ENCODE measurements at regions not wholly inside any gene's neighbourhood (a gene's known extent, or its start where the extent isn't known, plus 50 kb on each side); places are given as distances from the start of the nearest gene placed in this dataset.
A peak's percentile ranks its signal among the peaks of the same experiment; 100 is the strongest.
"Not testable (repeated sequence)": the region's sequence is repeated elsewhere in the genome, so short reads cannot be mapped to it uniquely, and the experiment has no call there.

DNA sequence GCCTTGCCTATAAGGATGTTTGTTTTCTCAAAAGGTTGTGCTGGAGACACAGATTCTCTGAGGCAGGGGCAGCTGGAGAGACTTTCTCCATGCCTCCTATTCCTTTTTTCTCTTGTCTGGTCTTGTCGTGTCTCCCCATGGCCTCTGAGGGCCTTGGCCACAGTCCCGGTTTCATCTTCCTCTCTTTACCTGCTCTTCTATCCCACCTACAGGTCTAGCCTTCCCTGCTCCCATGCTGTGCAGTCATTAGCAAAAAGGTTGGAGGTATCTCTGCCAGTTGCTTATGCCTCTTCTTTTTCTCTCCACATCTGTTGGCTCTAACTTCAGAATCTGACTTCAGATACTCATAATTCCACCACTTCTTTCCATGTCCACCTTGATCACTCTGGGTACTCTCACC is 191.1 kb downstream of the IL20RB start:
- H3K27me3 ChIP-seq, result no peaks in the 10 kb centered on the region
- no peaks in the 10 kb centered on the region for H3K9me3 ChIP-seq
- H3K36me3 ChIP-seq, result no peaks in the 10 kb centered on the region
- TF ChIP-seq, protein P1, sequence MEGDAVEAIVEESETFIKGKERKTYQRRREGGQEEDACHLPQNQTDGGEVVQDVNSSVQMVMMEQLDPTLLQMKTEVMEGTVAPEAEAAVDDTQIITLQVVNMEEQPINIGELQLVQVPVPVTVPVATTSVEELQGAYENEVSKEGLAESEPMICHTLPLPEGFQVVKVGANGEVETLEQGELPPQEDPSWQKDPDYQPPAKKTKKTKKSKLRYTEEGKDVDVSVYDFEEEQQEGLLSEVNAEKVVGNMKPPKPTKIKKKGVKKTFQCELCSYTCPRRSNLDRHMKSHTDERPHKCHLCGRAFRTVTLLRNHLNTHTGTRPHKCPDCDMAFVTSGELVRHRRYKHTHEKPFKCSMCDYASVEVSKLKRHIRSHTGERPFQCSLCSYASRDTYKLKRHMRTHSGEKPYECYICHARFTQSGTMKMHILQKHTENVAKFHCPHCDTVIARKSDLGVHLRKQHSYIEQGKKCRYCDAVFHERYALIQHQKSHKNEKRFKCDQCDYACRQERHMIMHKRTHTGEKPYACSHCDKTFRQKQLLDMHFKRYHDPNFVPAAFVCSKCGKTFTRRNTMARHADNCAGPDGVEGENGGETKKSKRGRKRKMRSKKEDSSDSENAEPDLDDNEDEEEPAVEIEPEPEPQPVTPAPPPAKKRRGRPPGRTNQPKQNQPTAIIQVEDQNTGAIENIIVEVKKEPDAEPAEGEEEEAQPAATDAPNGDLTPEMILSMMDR (IDR thresholded peaks at IDR 0.05), result no peak
- TF ChIP-seq POLR2A (IDR thresholded peaks at IDR 0.05), result no peak
- H3K4me1 ChIP-seq, result no peaks in the 10 kb centered on the region
- whole genome bisulfite sequencing, 2 donors, result 24 to 26% methylated on average over 2 of the region's 2 CpGs
- no peak overlapping the region for H3K4me3 ChIP-seq
- no peak for ATAC-seq (ENCODE audit: low FRiP score in 2 of 2)
- DNase-seq, result no peak
- no peak overlapping the region for H3K27ac ChIP-seq

DNA sequence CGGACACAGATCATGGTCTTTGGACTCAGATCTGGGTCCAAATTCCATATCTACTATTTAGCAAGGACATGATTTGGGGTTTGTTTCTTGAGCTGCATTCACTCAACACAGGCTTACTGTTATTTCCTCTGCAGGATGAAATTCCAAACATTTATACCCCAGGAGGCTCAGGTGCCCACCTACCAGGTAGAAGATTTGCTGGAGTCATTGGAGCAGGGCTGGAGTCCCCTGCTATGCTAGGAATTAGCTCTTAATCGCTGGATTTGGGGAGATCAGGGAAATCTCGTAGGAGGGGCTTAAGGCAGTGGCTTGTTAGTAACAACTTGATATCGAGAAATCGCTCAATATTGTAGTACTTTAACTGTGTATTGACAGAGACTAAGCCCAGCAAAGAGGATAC is 193.0 kb downstream of the IL20RB start:
- no peaks in the 10 kb centered on the region for H3K4me1 ChIP-seq
- no peaks in the 10 kb centered on the region for H3K36me3 ChIP-seq
- H3K27ac ChIP-seq, result no peak overlapping the region
- no peak for ATAC-seq (ENCODE audit: low FRiP score in 2 of 2)
- 78 to 84% methylated on average over 5 of the region's 5 CpGs for WGBS, 2 donors
- no peak for DNase-seq
- no peak overlapping the region for H3K4me3 ChIP-seq
- H3K27me3 ChIP-seq, result no peaks in the 10 kb centered on the region
- no peaks in the 10 kb centered on the region for H3K9me3 ChIP-seq
- TF ChIP-seq, protein P1 (IDR thresholded peaks at IDR 0.05), result no peak
- TF ChIP-seq POLR2A (IDR thresholded peaks at IDR 0.05) (no peak), POLR2AphosphoS5 (IDR thresholded peaks at IDR 0.05) (no peak), EP300 (IDR thresholded peaks at IDR 0.05) (no peak)

DNA sequence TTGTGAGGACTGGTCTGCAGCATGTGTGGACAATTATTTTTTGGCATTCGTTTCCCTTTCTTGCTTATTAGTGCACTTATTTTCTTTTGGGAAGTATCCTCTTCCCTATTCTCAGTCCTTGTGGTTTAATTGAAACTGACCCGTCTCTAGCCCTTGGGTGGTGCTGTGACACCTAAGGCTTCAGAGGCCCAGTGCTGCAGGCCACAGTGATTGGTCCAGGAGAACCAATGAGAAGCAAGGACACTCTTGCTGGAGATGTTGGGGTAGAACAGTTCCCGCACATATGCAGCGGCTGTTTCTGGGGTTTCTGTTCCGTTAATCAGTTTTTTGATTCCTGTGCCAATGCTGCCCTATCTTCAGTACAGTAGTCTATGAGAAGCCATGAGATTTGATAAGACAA is 195.3 kb downstream of the IL20RB start:
- H3K36me3 ChIP-seq; ATAC-seq (ENCODE audit: low FRiP score in 2 of 2); H3K4me1 ChIP-seq; H3K9me3 ChIP-seq; DNase-seq; H3K4me3 ChIP-seq; H3K27ac ChIP-seq; H3K27me3 ChIP-seq: not testable (repeated sequence)
- 89 to 94% methylated on average over 5 of the region's 5 CpGs for WGBS, 2 donors

DNA sequence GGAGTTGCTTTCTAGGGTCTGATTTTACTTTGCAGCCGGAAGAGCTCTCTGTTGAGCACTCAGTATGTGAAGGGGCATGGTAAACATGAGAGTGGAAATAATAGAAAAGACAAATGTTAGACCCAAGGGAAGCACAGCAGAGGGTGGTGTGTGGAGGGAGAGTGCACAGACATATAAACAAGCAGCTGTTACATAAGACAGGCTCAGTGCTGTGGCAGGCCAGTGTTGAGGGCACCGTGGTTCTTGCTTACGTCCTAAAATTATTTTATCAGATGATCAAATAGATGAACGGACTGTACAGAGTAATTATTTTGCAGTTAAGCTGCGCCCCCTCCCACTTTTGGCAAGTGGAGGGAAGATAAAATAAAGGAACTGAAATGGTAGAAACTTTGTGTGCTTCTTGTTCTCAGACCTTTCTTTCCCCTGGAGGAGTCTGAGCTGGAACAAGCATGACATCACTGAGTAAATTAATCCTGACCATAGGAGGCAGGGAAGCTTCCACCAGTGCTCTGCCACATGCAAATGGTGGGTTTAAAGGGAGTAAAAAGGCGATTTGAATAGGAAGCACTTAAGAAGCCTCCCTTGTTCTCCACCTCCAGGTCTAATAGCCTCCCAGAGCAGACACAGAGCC is 205.6 kb downstream of the IL20RB start:
- DNase-seq (no peak), ATAC-seq (ENCODE audit: low FRiP score in 2 of 2) (peak in 1 of 2 donors; percentile 79)
- Histone ChIP-seq H3K36me3 (no peaks in the 10 kb centered on the region), H3K27me3 (no peaks in the 10 kb centered on the region), H3K4me1 (no peaks in the 10 kb centered on the region), H3K4me3 (no peak overlapping the region), H3K27ac (no peak overlapping the region), H3K9me3 (no peaks in the 10 kb centered on the region)
- TF ChIP-seq EP300 (IDR thresholded peaks at IDR 0.05), result no peak
- TF ChIP-seq, protein P1 (IDR thresholded peaks at IDR 0.05), result no peak
- TF ChIP-seq POLR2AphosphoS5 (IDR thresholded peaks at IDR 0.05), result no peak
- TF ChIP-seq POLR2A (IDR thresholded peaks at IDR 0.05), result no peak
- WGBS, 2 donors, result 18 to 24% methylated on average over 6 of the region's 6 CpGs

DNA sequence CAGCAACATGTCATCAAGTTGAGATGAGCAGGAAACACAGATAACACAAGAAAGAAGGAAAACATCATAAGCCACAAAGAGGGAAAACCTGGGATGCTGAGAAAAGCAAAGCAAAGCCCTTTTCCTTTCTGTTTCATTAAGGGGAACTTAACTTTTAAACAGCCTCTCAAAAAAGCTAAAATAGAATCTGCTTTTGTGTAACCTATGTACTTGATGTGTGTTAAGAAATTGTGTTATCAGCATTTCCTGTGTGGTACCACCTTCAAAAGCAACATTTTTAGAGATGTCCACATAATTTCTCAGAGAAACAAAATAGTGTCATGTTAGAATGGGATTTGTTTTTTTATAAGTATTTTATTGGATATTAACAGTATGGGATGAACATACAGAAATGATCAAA is 206.2 kb downstream of the IL20RB start:
- Histone ChIP-seq H3K9me3 (no peaks in the 10 kb centered on the region), H3K27ac (no peak overlapping the region), H3K36me3 (no peaks in the 10 kb centered on the region), H3K4me3 (no peak overlapping the region), H3K27me3 (no peaks in the 10 kb centered on the region), H3K4me1 (no peaks in the 10 kb centered on the region)
- ATAC-seq (ENCODE audit: low FRiP score in 2 of 2) (no peak), DNase-seq (no peak)
- TF ChIP-seq EP300 (IDR thresholded peaks at IDR 0.05) (no peak), POLR2A (IDR thresholded peaks at IDR 0.05) (no peak), POLR2AphosphoS5 (IDR thresholded peaks at IDR 0.05) (no peak)
- TF ChIP-seq, protein P1 (IDR thresholded peaks at IDR 0.05), result no peak

All from upper lobe of left lung (tissue), 6 donors.